Right lobe of liver (tissue), 4 donors: ENCODE measurements at regions not wholly inside any gene's neighbourhood (a gene's known extent, or its start where the extent isn't known, plus 50 kb on each side); places are given as distances from the start of the nearest gene placed in this dataset.
"Not testable (repeated sequence)": the region's sequence is repeated elsewhere in the genome, so short reads cannot be mapped to it uniquely, and the experiment has no call there.

Source experiments
- CTCF ChIP-seq, 4 donors: fragments of 200-600 bp in 3 of 4; fragments of 450-650 bp in 1 of 4; IDR thresholded peaks; one replicate each; pipeline versions ENCODE4 v1.5.1 to v1.8.0; 2016 to 2022; ENCODE audit warnings: antibody characterized with exemption in 4 of 4, mild to moderate bottlenecking in 2 of 4
- POLR2A ChIP-seq: fragments of 450-650 bp; IDR thresholded peaks from one replicate; pipeline ENCODE4 v1.6.1; 2017; ENCODE audit warnings: antibody characterized with exemption, mild to moderate bottlenecking
- donor health status: DM: no; HTN: no; CAD: no.
- donor health status: DM: no; HTN: no; CAD: no.
- donor health status: DM: no; HTN: yes; CAD: no.

DNA sequence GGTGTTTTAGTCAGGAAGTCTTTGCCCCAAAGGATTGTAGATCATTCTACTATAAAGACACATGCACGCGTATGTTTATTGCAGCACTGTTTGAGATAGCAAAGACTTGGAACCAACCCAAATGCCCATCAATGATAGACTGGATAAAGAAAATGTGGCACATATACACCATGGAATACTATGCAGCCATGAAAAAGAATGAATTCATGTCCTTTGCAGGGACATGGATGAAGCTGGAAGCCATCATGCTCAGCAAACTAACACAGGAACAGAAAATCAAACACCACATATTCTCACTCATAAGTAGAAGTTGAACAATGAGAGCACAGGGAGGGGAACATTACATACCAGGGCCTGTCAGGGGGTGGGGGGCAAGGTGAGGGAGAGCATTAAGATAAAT, 340.8 kb upstream of the TENM3 start:
- TF ChIP-seq CTCF (IDR thresholded peaks at IDR 0.05); POLR2A: not testable (repeated sequence)
